RCC 7860 (cell line): ENCODE measurements at regions not wholly inside any gene's neighbourhood (a gene's known extent, or its start where the extent isn't known, plus 50 kb on each side); places are given as distances from the start of the nearest gene placed in this dataset.

Experiments
- DNase-seq: peaks from one replicate; pipeline ENCODE4 v3.0.0-alpha.2; 2015; ENCODE audit warnings: low spot score
- FAIRE-seq: peaks from 2 replicates; lab custom pipeline; 2012; peaks lifted over from hg19 to GRCh38; lab: Jason Lieb, UNC

GRCh38 chr18:26745288-26746181, 120.0 kb downstream of the AQP4 start:
- FAIRE-seq (no peak), DNase-seq (no peak)

DNA sequence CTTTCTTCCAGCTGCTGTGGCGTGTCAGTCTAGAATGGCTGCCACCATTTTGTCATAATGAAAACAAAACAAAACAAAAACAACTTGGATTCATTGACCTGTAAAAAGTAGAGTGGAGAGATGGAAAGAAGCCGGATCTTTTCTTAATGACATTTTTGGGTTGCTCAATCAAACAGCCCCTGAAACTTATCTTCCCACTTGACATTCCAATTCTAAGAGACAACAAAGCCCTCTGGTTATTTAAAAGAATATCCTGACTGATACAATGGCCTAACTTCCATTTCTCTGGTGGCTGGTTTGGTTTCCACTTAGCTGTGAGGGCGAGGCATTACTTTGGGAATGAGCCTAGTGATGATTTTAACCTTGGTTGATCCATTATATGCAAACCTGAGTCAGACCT, 123.7 kb downstream of the AQP4 start:
- DNase-seq (no peak), FAIRE-seq (no peak)

- DNase-seq (no peak), FAIRE-seq (no peak)
Measured at GRCh38 chr18:26741048-26741447, 124.5 kb downstream of the AQP4 start.

GRCh38 chr18:26740396-26740795, 125.1 kb downstream of the AQP4 start:
- DNase-seq (no peak), FAIRE-seq (no peak)

GRCh38 chr18:26738706-26739105, 126.8 kb downstream of the AQP4 start:
- DNase-seq = no peak
- no peak for FAIRE-seq

DNA sequence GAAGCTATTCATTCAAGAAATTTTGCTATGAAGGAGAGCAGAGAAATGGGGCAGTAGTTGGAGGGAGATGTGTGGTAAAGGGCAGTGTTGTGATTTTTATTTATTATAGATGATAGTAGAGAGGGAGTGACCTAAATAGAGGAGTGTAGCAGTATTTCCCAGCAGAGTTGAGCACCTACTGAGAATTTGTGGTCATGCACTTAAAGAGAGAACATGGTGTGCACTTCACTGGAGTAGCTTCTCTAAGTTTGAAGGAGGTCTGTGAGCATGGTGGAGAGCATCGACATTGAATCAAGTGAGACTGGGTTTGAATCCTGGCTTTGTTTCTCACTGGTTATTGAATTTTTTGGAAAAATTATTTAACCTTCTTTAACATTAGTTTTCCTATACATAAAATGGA, 129.2 kb downstream of the AQP4 start:
- DNase-seq (no peak), FAIRE-seq (no peak)

DNA sequence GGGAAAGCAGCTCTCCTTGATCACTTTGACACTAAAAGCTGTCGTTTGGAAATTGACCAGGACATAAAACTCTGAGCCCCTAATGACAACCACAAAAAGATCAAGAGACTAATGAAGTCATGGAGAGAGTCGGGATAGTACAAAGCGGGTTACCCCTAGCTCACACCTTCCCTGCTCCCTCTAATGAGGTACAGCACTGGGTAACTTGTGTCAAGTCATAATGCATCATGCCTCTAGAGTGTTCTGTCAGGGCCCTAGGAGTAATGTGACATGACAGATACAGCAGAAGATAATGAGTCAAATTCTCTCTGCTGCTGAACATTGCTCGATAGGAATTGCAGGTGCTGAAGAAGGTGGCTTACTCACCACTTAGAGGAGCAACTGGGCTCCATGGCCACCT, 130.7 kb downstream of the AQP4 start:
- DNase-seq = no peak
- FAIRE-seq = no peak

GRCh38 chr18:26729449-26729848, 136.1 kb downstream of the AQP4 start:
- DNase-seq = no peak
- no peak for FAIRE-seq

GRCh38 chr18:26729008-26729407, 136.5 kb downstream of the AQP4 start:
- DNase-seq = no peak
- no peak for FAIRE-seq

GRCh38 chr18:26723981-26724380, 141.5 kb downstream of the AQP4 start:
- DNase-seq (no peak), FAIRE-seq (no peak)

DNA sequence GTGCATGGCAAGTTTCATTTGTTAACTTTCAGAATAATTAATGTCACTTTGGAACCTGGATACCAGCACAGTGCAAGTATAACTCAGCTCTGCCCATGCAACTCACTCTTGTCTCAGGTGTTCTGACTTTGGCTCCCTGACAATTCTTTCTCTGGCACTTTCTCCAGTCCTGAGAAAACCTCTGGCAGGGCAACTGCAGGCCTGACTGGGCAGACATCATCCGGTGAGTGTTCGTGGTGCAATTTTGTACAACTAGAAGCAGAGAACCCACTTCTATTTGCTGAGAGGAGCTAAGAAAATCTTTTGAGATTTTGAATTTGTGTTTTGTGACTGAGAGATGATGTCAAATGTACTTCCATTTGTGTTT, 143.0 kb downstream of the AQP4 start:
- FAIRE-seq = no peak
- DNase-seq = no peak

- DNase-seq (no peak), FAIRE-seq (no peak)
Measured at GRCh38 chr18:26721854-26722564, 143.5 kb downstream of the AQP4 start.

DNA sequence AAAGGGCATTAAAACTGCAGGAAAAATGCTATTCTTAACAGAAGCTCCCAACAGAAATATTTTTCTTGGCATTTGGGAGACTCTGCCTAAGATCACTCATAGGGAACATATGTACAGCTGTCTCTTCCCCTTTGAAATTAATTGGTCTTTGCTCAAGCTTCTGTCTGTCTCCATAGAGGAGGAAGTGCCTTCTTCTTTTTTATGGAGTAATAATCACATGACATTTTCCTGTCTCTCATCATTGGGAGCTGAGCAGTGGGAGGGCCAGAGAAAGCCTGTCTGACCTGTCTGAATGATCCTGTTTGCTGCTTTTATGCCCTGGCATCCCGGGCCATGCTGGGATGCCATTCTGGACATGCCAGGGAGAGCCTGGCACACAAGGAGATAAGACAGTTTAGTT, 145.6 kb downstream of the AQP4 start:
- FAIRE-seq (no peak), DNase-seq (no peak)

GRCh38 chr18:26717123-26717719, 148.3 kb downstream of the AQP4 start:
- DNase-seq (no peak), FAIRE-seq (no peak)

- FAIRE-seq (no peak), DNase-seq (no peak)
Measured at GRCh38 chr18:26714739-26715138, 150.8 kb downstream of the AQP4 start.

DNA sequence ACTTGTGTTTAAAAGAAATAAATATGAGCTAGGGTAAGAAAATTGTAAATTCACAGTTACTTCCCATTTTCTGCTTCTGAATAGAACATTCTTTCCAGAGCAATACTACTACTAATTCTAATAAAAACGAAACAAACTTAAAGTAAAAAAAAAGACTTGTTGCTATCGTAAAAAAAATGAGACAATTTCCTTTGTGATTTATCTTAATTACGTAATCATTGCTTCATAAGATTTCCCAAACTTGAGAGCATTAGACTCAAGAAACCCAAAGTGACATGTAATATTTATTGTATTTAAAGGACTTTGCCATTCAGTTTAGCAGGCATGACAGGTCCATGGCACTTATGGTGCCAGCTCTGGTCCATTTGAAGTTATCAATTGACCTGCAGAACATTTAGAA, 153.8 kb downstream of the AQP4 start:
- FAIRE-seq (no peak), DNase-seq (no peak)

DNA sequence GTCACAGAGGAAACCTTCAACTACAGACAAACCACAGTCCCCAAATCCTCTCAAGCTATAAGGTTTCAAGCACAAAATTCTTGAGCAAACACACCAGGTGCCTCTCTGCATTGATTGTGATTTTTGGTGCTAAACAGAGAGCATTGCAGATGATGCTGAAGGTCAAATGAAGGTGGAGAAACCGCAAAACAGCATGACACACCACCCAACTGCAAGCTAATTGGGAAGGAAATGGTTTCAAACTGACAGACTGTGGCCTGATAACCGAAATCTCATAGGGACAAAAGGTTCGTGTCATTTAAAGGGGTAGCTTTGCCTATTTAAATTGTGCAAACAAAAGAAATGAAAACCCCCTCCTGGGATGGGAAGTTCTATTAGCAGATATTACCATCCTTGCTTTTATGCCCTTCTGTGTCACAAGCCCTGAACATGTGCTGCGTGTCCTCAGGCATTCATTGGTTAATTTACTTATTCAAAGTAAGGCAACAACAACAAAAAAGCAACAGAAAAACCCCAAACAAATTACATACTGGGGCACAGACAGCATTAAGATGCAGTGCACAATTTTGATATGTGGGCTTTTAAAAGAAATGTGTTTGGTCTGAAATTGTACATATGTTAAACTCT, 154.9 kb downstream of the AQP4 start:
- DNase-seq (no peak), FAIRE-seq (no peak)

DNA sequence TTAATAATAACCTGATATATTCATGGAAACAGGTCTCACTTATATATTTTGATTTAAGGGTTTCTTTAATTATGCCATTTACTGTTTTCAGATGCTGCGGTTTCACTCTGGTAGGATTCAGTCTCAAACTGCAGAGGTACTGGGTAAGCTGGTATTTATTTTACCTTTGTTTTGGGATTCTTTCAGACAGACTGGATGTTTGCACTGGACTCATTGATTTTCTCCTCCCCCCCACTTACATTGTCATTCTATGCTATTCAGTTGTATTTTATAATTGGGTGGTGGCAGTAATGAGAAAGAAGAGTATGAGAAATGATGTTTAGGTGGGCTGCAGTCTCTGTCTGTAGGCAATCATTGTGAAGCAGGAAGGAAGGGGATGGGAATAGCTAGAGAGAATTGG, 155.6 kb downstream of the AQP4 start:
- no peak for DNase-seq
- FAIRE-seq = no peak

DNA sequence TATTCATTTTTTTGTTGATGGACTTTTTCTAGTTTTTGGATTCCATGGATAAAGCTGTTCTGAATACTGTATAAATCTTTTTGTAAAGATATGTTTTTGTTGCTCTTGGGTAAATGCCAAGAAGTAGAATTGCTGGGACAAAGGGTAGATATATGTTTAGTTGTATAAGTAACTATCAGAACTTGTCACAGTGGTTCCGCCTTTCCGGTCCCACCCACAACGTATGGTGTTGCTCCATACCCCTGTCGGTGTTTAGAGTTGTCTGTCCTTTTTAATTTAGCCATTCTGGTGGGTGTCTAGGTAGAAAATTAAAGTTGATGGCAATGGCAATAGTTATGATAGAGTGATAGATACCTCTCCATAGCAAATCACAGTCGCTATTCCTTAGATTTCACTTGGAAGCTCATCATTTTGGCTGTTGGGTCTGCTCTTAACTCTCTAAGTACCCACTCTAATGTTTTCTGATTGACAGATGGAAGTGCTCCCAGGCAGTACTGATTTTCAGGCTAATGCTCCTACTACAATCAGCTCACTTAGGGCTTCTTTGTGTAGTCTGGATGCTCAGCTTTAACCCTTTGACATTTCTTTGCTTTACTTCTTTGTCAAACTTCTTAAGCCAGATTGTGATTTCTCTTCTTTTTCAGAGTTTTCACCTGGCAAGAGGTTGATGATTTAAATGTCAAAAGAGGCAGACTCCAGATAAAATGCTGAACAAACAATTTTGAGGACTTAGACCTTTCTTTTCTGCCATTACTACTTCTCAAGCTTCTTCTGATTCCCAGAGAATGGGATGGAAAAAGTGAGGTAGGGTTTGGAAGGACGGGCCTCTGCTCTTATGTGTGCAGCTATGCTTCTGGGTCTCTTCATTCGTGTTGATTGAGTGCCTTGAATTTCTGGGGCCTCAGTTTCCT, 156.4 kb downstream of the AQP4 start:
- FAIRE-seq = no peak
- no peak for DNase-seq

DNA sequence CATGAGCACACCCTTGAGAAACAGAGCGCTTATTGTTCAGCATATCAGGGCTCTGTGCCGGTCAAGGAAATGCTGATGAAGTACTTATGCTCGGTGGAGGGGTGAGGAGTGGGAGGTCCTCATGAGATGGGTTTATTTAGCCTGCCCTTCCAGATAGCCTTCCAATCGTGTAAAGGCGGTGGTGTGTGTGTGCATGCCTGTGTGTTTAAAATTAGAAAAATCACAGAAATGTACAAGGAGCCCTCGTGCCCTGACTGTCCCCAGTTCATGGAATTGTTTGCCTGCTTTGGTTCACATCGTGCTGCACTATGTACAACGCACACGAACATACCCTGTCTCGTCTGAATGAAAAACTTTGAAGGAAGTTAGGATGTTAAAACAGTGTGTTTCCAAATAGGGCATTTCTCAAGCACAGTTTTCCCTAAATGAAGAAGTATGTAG, 158.6 kb downstream of the AQP4 start:
- no peak for DNase-seq
- FAIRE-seq = no peak
